ENCODE measurements at regions not wholly inside any gene's neighbourhood (a gene's known extent, or its start where the extent isn't known, plus 50 kb on each side); places are given as distances from the start of the nearest gene placed in this dataset.

GRCh38 chr3:77873598-77873997 lies 833.7 kb downstream of the ROBO2 start:
- H3K4me3 ChIP-seq (ENCODE audit: low read depth, low read length) = no peak overlapping the region
- ChIA-PET POLR2A (no interaction called here), CTCF (no interaction called here)

GRCh38 chr3:77885381-77885780 lies 845.5 kb downstream of the ROBO2 start:
- TF ChIP-seq CTCF (IDR thresholded peaks at IDR 0.05; ENCODE audit: insufficient read depth, low read depth, low read length) = no peak
- no peak for DNase-seq (ENCODE audit: low read depth)

More at GRCh38 chr3:77873598-77873997, 833.7 kb downstream of the ROBO2 start:
- DNase-seq (ENCODE audit: low read depth) = no peak
- no peak for TF ChIP-seq CTCF (IDR thresholded peaks at IDR 0.05; ENCODE audit: insufficient read depth, low read depth, low read length)
- no peaks in the 10 kb centered on the region for H3K27me3 ChIP-seq (ENCODE audit: control insufficient read depth, insufficient read depth, low read length)
- no peaks in the 10 kb centered on the region for H3K36me3 ChIP-seq (ENCODE audit: control insufficient read depth, insufficient read depth, low read length)

GRCh38 chr3:77887611-77888010 lies 847.7 kb downstream of the ROBO2 start:
- Histone ChIP-seq H3K36me3 (ENCODE audit: control insufficient read depth, insufficient read depth, low read length) (no peaks in the 10 kb centered on the region), H3K27me3 (ENCODE audit: control insufficient read depth, insufficient read depth, low read length) (no peaks in the 10 kb centered on the region), H3K4me3 (ENCODE audit: low read depth, low read length) (no peak overlapping the region)
- peak; percentile 16 for DNase-seq (ENCODE audit: low read depth)
- POLR2A ChIA-PET = no interaction called here
- CTCF ChIA-PET = no interaction called here
- TF ChIP-seq CTCF (IDR thresholded peaks at IDR 0.05; ENCODE audit: insufficient read depth, low read depth, low read length) = no peak

More at GRCh38 chr3:77885381-77885780, 845.5 kb downstream of the ROBO2 start:
- ChIA-PET CTCF (no interaction called here), POLR2A (no interaction called here)
- H3K27me3 ChIP-seq (ENCODE audit: control insufficient read depth, insufficient read depth, low read length) = no peaks in the 10 kb centered on the region
- H3K4me3 ChIP-seq (ENCODE audit: low read depth, low read length) = no peak overlapping the region
- no peaks in the 10 kb centered on the region for H3K36me3 ChIP-seq (ENCODE audit: control insufficient read depth, insufficient read depth, low read length)

- TF ChIP-seq CTCF (IDR thresholded peaks at IDR 0.05; ENCODE audit: insufficient read depth, low read depth, low read length) = no peak
- Histone ChIP-seq H3K4me3 (ENCODE audit: low read depth, low read length) (no peak overlapping the region), H3K36me3 (ENCODE audit: control insufficient read depth, insufficient read depth, low read length) (no peaks in the 10 kb centered on the region), H3K27me3 (ENCODE audit: control insufficient read depth, insufficient read depth, low read length) (no peaks in the 10 kb centered on the region)
- DNase-seq (ENCODE audit: low read depth) = no peak
- ChIA-PET POLR2A (no interaction called here), CTCF (interaction anchor here (0.9 kb wide), 1 partner anchor 9 kb away, joined by 3 read pairs; no protein-coding TSS in a partner anchor)
Observed at GRCh38 chr3:77889616-77890015, 849.7 kb downstream of the ROBO2 start.

GRCh38 chr3:77898621-77899020 lies 858.7 kb downstream of the ROBO2 start:
- H3K4me3 ChIP-seq (ENCODE audit: low read depth, low read length) = no peak overlapping the region
- no peaks in the 10 kb centered on the region for H3K27me3 ChIP-seq (ENCODE audit: control insufficient read depth, insufficient read depth, low read length)
- CTCF ChIA-PET = no interaction called here
- TF ChIP-seq CTCF (IDR thresholded peaks at IDR 0.05; ENCODE audit: insufficient read depth, low read depth, low read length) = no peak
- DNase-seq (ENCODE audit: low read depth) = no peak
- H3K36me3 ChIP-seq (ENCODE audit: control insufficient read depth, insufficient read depth, low read length) = no peaks in the 10 kb centered on the region
- POLR2A ChIA-PET = no interaction called here
